H1 (cell line): ENCODE measurements at regions not wholly inside any gene's neighbourhood (a gene's known extent, or its start where the extent isn't known, plus 50 kb on each side); places are given as distances from the start of the nearest gene placed in this dataset.

Experiments used
- ASH2L ChIP-seq: fragments of 200-600, 300-600 bp; sonication (generic); IDR thresholded peaks from one replicate; pipeline ENCODE4 v1.7.1; 2017; ENCODE audit warnings: low read length
- ATF2 ChIP-seq: IDR thresholded peaks from 2 replicates; pipeline ENCODE4 v1.6.1; 2012; ENCODE audit warnings: low read length, inconsistent platforms
- BACH1 ChIP-seq: IDR thresholded peaks from 2 replicates; pipeline ENCODE4 v1.6.1; 2012; ENCODE audit warnings: low read length, improper control_type of control experiment
- BRCA1 ChIP-seq: IDR thresholded peaks from 2 replicates; pipeline ENCODE4 v1.6.1; 2012; ENCODE audit warnings: low read depth, low read length, improper control_type of control experiment
- CBX5 ChIP-seq: fragments of 300-800, 300-1000 bp; sonication (generic); IDR thresholded peaks from 2 replicates; pipeline ENCODE4 v1.7.1; 2016; ENCODE audit warnings: antibody characterized with exemption, low read length, low read depth
- CEBPB ChIP-seq: IDR thresholded peaks from 2 replicates; pipeline ENCODE4 v1.6.1; 2012; ENCODE audit warnings: low read depth, low read length
- E2F6 ChIP-seq: IDR thresholded peaks from 2 replicates; pipeline ENCODE4 v1.6.1; 2012; ENCODE audit warnings: inconsistent platforms
- JUND ChIP-seq: IDR thresholded peaks from 2 replicates; pipeline ENCODE4 v1.6.1; 2011; ENCODE audit warnings: mild to moderate bottlenecking, improper control_type of control experiment, low read length
- KDM5A ChIP-seq: fragments of 200-600 bp; IDR thresholded peaks from 2 replicates; pipeline ENCODE4 v1.7.1; 2012; ENCODE audit warnings: mild to moderate bottlenecking, low read length, inconsistent platforms, mixed read lengths
- MAX ChIP-seq: IDR thresholded peaks from 2 replicates; pipeline ENCODE4 v1.6.1; 2012; ENCODE audit warnings: inconsistent platforms
- POLR2A ChIP-seq, 2 experiments: IDR thresholded peaks; 1 replicate in 1 of 2; 2 replicates in 1 of 2; pipeline ENCODE4 v1.6.1; 2011; ENCODE audit warnings: low read depth in 2 of 2, low read length in 2 of 2, mild to moderate bottlenecking in 2 of 2; ENCODE audit errors: control extremely low read depth in 1 of 2
- RAD21 ChIP-seq, 2 experiments: IDR thresholded peaks in 1 of 2; conservative IDR thresholded peaks in 1 of 2; 2 replicates each; pipeline ENCODE4 v1.6.1; 2011; ENCODE audit warnings: low read depth in 2 of 2, low read length in 2 of 2, improper control_type of control experiment in 1 of 2, inconsistent platforms in 1 of 2, mild to moderate bottlenecking in 1 of 2, moderate library complexity in 1 of 2
- RBBP5 ChIP-seq: IDR thresholded peaks from 2 replicates; pipeline ENCODE4 v1.7.1; 2012; ENCODE audit warnings: low read depth, mild to moderate bottlenecking, inconsistent platforms, low read length, moderate library complexity, borderline replicate concordance
- RFX5 ChIP-seq: IDR thresholded peaks from 2 replicates; pipeline ENCODE4 v1.6.1; 2011; ENCODE audit warnings: low read depth, low read length, improper control_type of control experiment, borderline replicate concordance
- RXRA ChIP-seq: IDR thresholded peaks from 2 replicates; pipeline ENCODE4 v1.6.1; 2011; ENCODE audit warnings: low read depth, mild to moderate bottlenecking, low read length, moderate library complexity; ENCODE audit not compliant: insufficient read depth
- SAP30 ChIP-seq: fragments of 300-600 bp; sonication (generic); IDR thresholded peaks from 2 replicates; pipeline ENCODE4 v1.7.1; 2012; ENCODE audit warnings: low read length, moderate library complexity, mild to moderate bottlenecking, inconsistent platforms; ENCODE audit not compliant: insufficient read depth, insufficient replicate concordance
- SIRT6 ChIP-seq: IDR thresholded peaks from one replicate; pipeline ENCODE4 v1.7.1; 2012; ENCODE audit warnings: low read length, inconsistent platforms
- SP1 ChIP-seq: IDR thresholded peaks from 2 replicates; pipeline ENCODE4 v1.6.1; 2011; ENCODE audit warnings: low read depth, low read length
- SP2 ChIP-seq: IDR thresholded peaks from 2 replicates; pipeline ENCODE4 v1.6.1; 2012; ENCODE audit warnings: mild to moderate bottlenecking, low read length, inconsistent platforms
- SP4 ChIP-seq: IDR thresholded peaks from 2 replicates; pipeline ENCODE4 v1.6.1; 2012; ENCODE audit warnings: low read length, inconsistent platforms
- SUZ12 ChIP-seq: fragments of 200-600 bp; sonication (generic); IDR thresholded peaks from 2 replicates; pipeline ENCODE4 v1.6.1; 2012; ENCODE audit warnings: mild to moderate bottlenecking, inconsistent platforms, low read length, moderate library complexity, mixed read lengths
- TAF1 ChIP-seq: IDR thresholded peaks from 2 replicates; pipeline ENCODE4 v1.6.1; 2011; ENCODE audit warnings: mild to moderate bottlenecking, low read depth, low read length
- TAF7 ChIP-seq: optimal IDR thresholded peaks from 2 replicates; pipeline ENCODE3; 2011; ENCODE audit warnings: low read depth, mild to moderate bottlenecking, inconsistent platforms, low read length, moderate library complexity, borderline replicate concordance
- ZNF274 ChIP-seq: IDR thresholded peaks from 2 replicates; pipeline ENCODE4 v1.7.0; 2012; ENCODE audit warnings: low read length, borderline replicate concordance; ENCODE audit errors: extremely low read depth

- TF ChIP-seq SP2 (no peak), ATF2 (no peak), RAD21 (IDR thresholded peaks at IDR 0.05 in 1 of 2, conservative IDR thresholded peaks at IDR 0.05 in 1 of 2; ENCODE audit: low read depth in 2 of 2, low read length in 2 of 2) (peak; percentile 92 to 93), ASH2L (peak; percentile 57), JUND (no peak), BACH1 (peak; percentile 79), MAX (0 out of 2 replicates have a peak, but pooled peaks have one; percentile 17), BRCA1 (no peak), ZNF274 (no peak), SAP30 (no peak), CBX5 (no peak), RFX5 (no peak), SP1 (no peak), POLR2A (IDR thresholded peaks at IDR 0.05; ENCODE audit: control extremely low read depth in 1 of 2, low read depth in 2 of 2, low read length in 2 of 2) (no peak), RBBP5 (0 out of 2 replicates have a peak, but pooled peaks have one; percentile 31), E2F6 (no peak), CEBPB (no peak), KDM5A (no peak), TAF7 (peak; percentile 46), RXRA (no peak), TAF1 (no peak), SP4 (no peak), SUZ12 (no peak; the same call in 1 of the 2 replicates), SIRT6 (no peak)
These were observed 90.2 kb downstream of the DMRTA2 start (continued) for GRCh38 chr1:50332941-50333594.
